ENCODE measurements at regions not wholly inside any gene's neighbourhood (a gene's known extent, or its start where the extent isn't known, plus 50 kb on each side); places are given as distances from the start of the nearest gene placed in this dataset.

DNA sequence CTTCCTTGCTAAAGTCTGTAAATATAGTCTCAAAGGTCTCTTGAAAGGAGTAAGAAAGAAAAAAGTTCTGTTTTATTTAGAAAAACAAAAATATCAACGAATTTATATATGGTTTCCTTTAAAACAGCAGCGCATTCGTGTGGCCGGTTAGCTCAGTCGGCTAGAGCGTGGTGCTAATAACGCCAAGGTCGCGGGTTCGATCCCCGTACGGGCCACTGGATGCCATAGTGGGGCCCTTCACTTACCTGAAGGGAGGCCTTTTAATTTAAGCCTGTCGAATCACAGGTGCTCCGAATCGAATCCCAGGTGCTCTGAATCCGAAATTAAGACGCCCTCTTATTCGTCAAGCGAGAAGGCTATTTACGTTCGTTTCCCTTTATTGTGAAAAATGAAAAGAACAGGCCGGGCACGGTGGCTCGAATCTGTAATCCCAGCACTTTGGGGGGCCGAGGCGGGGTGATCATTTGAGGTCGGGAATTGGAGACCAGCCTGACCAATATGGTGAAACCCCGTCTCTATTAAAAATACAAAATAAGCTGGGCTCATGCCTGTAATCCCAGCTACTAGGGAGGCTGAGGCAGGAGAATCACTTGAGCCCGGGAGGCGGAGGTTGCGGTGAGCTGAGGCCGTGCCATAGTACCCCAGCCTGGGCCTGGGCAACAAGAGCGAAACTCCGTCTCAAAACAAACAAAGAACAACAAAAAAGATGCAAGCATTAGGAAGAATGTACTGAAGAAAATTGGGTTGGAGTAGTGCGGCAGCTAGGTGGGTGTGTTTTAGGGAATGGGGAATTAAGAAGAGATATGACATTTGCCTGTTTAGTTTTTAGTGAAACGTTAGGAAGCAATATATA, 195.8 kb upstream of the ZNF184 start (continued):
- TF ChIP-seq RARG (CRISPR knock-in tag; IDR thresholded peaks at IDR 0.05; ENCODE audit: low read depth) (no peak), POGZ (CRISPR knock-in tag; IDR thresholded peaks at IDR 0.05) (no peak), ZNF468 (CRISPR knock-in tag; IDR thresholded peaks at IDR 0.05) (no peak), PITX1 (CRISPR knock-in tag; IDR thresholded peaks at IDR 0.05) (peak; percentile 57), IKZF1 (IDR thresholded peaks at IDR 0.05) (no peak), ZBTB38 (CRISPR knock-in tag; IDR thresholded peaks at IDR 0.05) (no peak), KLF16 (CRISPR knock-in tag; IDR thresholded peaks at IDR 0.05) (no peak; a peak in 1 of 4 replicates), SRY (CRISPR knock-in tag; IDR thresholded peaks at IDR 0.05) (no peak), MTA1 (CRISPR knock-in tag; IDR thresholded peaks at IDR 0.05; ENCODE audit: borderline replicate concordance) (no peak), ZNF616 (CRISPR knock-in tag; IDR thresholded peaks at IDR 0.05; ENCODE audit: low read depth) (no peak), FOSL1 (CRISPR knock-in tag; IDR thresholded peaks at IDR 0.05; ENCODE audit: borderline replicate concordance) (no peak)
- TF ChIP-seq, protein P1, sequence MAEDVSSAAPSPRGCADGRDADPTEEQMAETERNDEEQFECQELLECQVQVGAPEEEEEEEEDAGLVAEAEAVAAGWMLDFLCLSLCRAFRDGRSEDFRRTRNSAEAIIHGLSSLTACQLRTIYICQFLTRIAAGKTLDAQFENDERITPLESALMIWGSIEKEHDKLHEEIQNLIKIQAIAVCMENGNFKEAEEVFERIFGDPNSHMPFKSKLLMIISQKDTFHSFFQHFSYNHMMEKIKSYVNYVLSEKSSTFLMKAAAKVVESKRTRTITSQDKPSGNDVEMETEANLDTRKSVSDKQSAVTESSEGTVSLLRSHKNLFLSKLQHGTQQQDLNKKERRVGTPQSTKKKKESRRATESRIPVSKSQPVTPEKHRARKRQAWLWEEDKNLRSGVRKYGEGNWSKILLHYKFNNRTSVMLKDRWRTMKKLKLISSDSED (CRISPR knock-in tag; IDR thresholded peaks at IDR 0.05) = no peak
- TF ChIP-seq, protein P2, sequence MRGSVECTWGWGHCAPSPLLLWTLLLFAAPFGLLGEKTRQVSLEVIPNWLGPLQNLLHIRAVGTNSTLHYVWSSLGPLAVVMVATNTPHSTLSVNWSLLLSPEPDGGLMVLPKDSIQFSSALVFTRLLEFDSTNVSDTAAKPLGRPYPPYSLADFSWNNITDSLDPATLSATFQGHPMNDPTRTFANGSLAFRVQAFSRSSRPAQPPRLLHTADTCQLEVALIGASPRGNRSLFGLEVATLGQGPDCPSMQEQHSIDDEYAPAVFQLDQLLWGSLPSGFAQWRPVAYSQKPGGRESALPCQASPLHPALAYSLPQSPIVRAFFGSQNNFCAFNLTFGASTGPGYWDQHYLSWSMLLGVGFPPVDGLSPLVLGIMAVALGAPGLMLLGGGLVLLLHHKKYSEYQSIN (CRISPR knock-in tag; IDR thresholded peaks at IDR 0.05; ENCODE audit: borderline replicate concordance) = no peak
- TF ChIP-seq, protein P3, sequence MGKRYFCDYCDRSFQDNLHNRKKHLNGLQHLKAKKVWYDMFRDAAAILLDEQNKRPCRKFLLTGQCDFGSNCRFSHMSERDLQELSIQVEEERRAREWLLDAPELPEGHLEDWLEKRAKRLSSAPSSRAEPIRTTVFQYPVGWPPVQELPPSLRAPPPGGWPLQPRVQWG (CRISPR knock-in tag; IDR thresholded peaks at IDR 0.05; ENCODE audit: borderline replicate concordance, low read depth) = no peak
- TF ChIP-seq, protein P4, sequence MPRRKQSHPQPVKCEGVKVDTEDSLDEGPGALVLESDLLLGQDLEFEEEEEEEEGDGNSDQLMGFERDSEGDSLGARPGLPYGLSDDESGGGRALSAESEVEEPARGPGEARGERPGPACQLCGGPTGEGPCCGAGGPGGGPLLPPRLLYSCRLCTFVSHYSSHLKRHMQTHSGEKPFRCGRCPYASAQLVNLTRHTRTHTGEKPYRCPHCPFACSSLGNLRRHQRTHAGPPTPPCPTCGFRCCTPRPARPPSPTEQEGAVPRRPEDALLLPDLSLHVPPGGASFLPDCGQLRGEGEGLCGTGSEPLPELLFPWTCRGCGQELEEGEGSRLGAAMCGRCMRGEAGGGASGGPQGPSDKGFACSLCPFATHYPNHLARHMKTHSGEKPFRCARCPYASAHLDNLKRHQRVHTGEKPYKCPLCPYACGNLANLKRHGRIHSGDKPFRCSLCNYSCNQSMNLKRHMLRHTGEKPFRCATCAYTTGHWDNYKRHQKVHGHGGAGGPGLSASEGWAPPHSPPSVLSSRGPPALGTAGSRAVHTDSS (CRISPR knock-in tag; conservative IDR thresholded peaks at IDR 0.05) = no peak
- TF ChIP-seq, protein P5, sequence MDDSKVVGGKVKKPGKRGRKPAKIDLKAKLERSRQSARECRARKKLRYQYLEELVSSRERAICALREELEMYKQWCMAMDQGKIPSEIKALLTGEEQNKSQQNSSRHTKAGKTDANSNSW (CRISPR knock-in tag; IDR thresholded peaks at IDR 0.05; ENCODE audit: borderline replicate concordance) = no peak
- TF ChIP-seq, protein P6, sequence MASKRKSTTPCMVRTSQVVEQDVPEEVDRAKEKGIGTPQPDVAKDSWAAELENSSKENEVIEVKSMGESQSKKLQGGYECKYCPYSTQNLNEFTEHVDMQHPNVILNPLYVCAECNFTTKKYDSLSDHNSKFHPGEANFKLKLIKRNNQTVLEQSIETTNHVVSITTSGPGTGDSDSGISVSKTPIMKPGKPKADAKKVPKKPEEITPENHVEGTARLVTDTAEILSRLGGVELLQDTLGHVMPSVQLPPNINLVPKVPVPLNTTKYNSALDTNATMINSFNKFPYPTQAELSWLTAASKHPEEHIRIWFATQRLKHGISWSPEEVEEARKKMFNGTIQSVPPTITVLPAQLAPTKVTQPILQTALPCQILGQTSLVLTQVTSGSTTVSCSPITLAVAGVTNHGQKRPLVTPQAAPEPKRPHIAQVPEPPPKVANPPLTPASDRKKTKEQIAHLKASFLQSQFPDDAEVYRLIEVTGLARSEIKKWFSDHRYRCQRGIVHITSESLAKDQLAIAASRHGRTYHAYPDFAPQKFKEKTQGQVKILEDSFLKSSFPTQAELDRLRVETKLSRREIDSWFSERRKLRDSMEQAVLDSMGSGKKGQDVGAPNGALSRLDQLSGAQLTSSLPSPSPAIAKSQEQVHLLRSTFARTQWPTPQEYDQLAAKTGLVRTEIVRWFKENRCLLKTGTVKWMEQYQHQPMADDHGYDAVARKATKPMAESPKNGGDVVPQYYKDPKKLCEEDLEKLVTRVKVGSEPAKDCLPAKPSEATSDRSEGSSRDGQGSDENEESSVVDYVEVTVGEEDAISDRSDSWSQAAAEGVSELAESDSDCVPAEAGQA (IDR thresholded peaks at IDR 0.05; ENCODE audit: low read depth) = no peak
- TF ChIP-seq, protein P6 (CRISPR knock-in tag; IDR thresholded peaks at IDR 0.05; ENCODE audit: borderline replicate concordance) = no peak

All from HepG2 (cell line).